ENCODE measurements at regions not wholly inside any gene's neighbourhood (a gene's known extent, or its start where the extent isn't known, plus 50 kb on each side); places are given as distances from the start of the nearest gene placed in this dataset.

GRCh38 chr12:58301038-58301729, 359.8 kb downstream of the ATP23 start:
- no peak overlapping the region for H3K27ac ChIP-seq (ENCODE audit: low read depth, low read length, poor library complexity, severe bottlenecking)
- no peak for TF ChIP-seq CTCF (IDR thresholded peaks at IDR 0.05; ENCODE audit: low read length)
- no peak for TF ChIP-seq EZH2 (IDR thresholded peaks at IDR 0.05; ENCODE audit: borderline replicate concordance, low read length)
- no peak overlapping the region for H2AFZ ChIP-seq (ENCODE audit: low read length)
- H3K79me2 ChIP-seq (ENCODE audit: insufficient read depth, low read length) = no peaks in the 10 kb centered on the region
- no peak overlapping the region for H3K4me2 ChIP-seq (ENCODE audit: low read length)
- H3K4me1 ChIP-seq (ENCODE audit: insufficient read depth, low read length, severe bottlenecking) = no peaks in the 10 kb centered on the region
- no peaks in the 10 kb centered on the region for H3K9me3 ChIP-seq (ENCODE audit: low read length)
- H3K9ac ChIP-seq (ENCODE audit: low read length) = no peak overlapping the region
- H3K9me2 ChIP-seq (ENCODE audit: low read depth, low read length) = no peaks in the 10 kb centered on the region
- H3K4me3 ChIP-seq (ENCODE audit: low read depth, low read length, poor library complexity, severe bottlenecking) = no peak overlapping the region
- H3K36me3 ChIP-seq (ENCODE audit: insufficient read depth, low read length) = no peaks in the 10 kb centered on the region
- no peaks in the 10 kb centered on the region for H4K20me1 ChIP-seq (ENCODE audit: insufficient read depth, low read length)
- no peaks in the 10 kb centered on the region for H3F3A ChIP-seq (ENCODE audit: insufficient read depth, low read length)
- no peaks in the 10 kb centered on the region for H3K27me3 ChIP-seq (ENCODE audit: insufficient read depth, low read length)

- Histone ChIP-seq H3K9ac (ENCODE audit: low read length) (no peak overlapping the region), H3K79me2 (ENCODE audit: insufficient read depth, low read length) (no peaks in the 10 kb centered on the region), H3K36me3 (ENCODE audit: insufficient read depth, low read length) (no peaks in the 10 kb centered on the region), H3K4me2 (ENCODE audit: low read length) (no peak overlapping the region), H3K9me3 (ENCODE audit: low read length) (no peaks in the 10 kb centered on the region), H3K4me1 (ENCODE audit: insufficient read depth, low read length, severe bottlenecking) (no peaks in the 10 kb centered on the region), H3K9me2 (ENCODE audit: low read depth, low read length) (no peaks in the 10 kb centered on the region), H3F3A (ENCODE audit: insufficient read depth, low read length) (no peaks in the 10 kb centered on the region), H3K27me3 (ENCODE audit: insufficient read depth, low read length) (no peaks in the 10 kb centered on the region), H3K27ac (ENCODE audit: low read depth, low read length, poor library complexity, severe bottlenecking) (no peak overlapping the region), H2AFZ (ENCODE audit: low read length) (no peak overlapping the region), H4K20me1 (ENCODE audit: insufficient read depth, low read length) (no peaks in the 10 kb centered on the region), H3K4me3 (ENCODE audit: low read depth, low read length, poor library complexity, severe bottlenecking) (no peak overlapping the region)
- no peak for TF ChIP-seq CTCF (IDR thresholded peaks at IDR 0.05; ENCODE audit: low read length)
- no peak for TF ChIP-seq EZH2 (IDR thresholded peaks at IDR 0.05; ENCODE audit: borderline replicate concordance, low read length)
These were observed 360.4 kb downstream of the ATP23 start for GRCh38 chr12:58301730-58302122.

GRCh38 chr12:58302487-58303011, 361.2 kb downstream of the ATP23 start:
- no peaks in the 10 kb centered on the region for H4K20me1 ChIP-seq (ENCODE audit: insufficient read depth, low read length)
- no peak overlapping the region for H3K9ac ChIP-seq (ENCODE audit: low read length)
- H3K4me3 ChIP-seq (ENCODE audit: low read depth, low read length, poor library complexity, severe bottlenecking) = no peak overlapping the region
- no peaks in the 10 kb centered on the region for H3F3A ChIP-seq (ENCODE audit: insufficient read depth, low read length)
- no peak overlapping the region for H3K27ac ChIP-seq (ENCODE audit: low read depth, low read length, poor library complexity, severe bottlenecking)
- H3K4me1 ChIP-seq (ENCODE audit: insufficient read depth, low read length, severe bottlenecking) = no peaks in the 10 kb centered on the region
- no peaks in the 10 kb centered on the region for H3K79me2 ChIP-seq (ENCODE audit: insufficient read depth, low read length)
- H2AFZ ChIP-seq (ENCODE audit: low read length) = no peak overlapping the region
- no peaks in the 10 kb centered on the region for H3K9me3 ChIP-seq (ENCODE audit: low read length)
- TF ChIP-seq EZH2 (IDR thresholded peaks at IDR 0.05; ENCODE audit: borderline replicate concordance, low read length) (no peak), CTCF (IDR thresholded peaks at IDR 0.05; ENCODE audit: low read length) (no peak)
- H3K27me3 ChIP-seq (ENCODE audit: insufficient read depth, low read length) = no peaks in the 10 kb centered on the region
- no peaks in the 10 kb centered on the region for H3K9me2 ChIP-seq (ENCODE audit: low read depth, low read length)
- no peaks in the 10 kb centered on the region for H3K36me3 ChIP-seq (ENCODE audit: insufficient read depth, low read length)
- H3K4me2 ChIP-seq (ENCODE audit: low read length) = no peak overlapping the region
